ENCODE measurements at regions not wholly inside any gene's neighbourhood (a gene's known extent, or its start where the extent isn't known, plus 50 kb on each side); places are given as distances from the start of the nearest gene placed in this dataset.
A peak's percentile ranks its signal among the peaks of the same experiment; 100 is the strongest.

DNA sequence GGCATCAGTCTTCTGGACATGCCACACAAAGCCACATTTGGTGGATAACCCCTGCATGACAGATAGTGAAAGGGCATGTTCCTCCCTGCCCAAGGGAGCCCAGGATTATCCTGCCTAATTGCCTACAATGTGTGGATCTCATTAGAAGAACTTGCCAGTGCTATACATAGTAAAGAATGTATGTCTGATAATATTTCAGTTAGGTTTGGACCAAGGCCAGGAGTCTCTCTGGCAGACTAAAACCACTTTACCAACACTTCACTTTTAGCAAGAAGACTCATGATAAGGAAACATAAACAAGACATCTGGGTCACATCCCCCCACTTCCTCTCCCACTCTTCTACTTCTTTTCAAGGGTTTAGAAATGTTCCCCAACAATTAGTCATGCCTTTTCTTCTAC is 196.7 kb downstream of the MTERF1 start (continued):
- no peak for TF ChIP-seq KDM4B (IDR thresholded peaks at IDR 0.05; ENCODE audit: borderline replicate concordance in 2 of 2, low read depth in 1 of 2)
- no peak for TF ChIP-seq POU5F1 (IDR thresholded peaks at IDR 0.05; ENCODE audit: borderline replicate concordance, low read depth, low read length, partially characterized antibody)
- no peak for TF ChIP-seq EHMT2 (IDR thresholded peaks at IDR 0.05)
- no peak for TF ChIP-seq JUND (IDR thresholded peaks at IDR 0.05; ENCODE audit: borderline replicate concordance, low read depth, low read length)
- TF ChIP-seq JUND (tag; IDR thresholded peaks at IDR 0.05; ENCODE audit: borderline replicate concordance, low read depth, low read length) = no peak
- no peak for TF ChIP-seq BCLAF1 (IDR thresholded peaks at IDR 0.05; ENCODE audit: borderline replicate concordance in 1 of 2, control insufficient read depth in 1 of 2, low read depth in 2 of 2, low read length in 1 of 2)
- TF ChIP-seq CREBBP (IDR thresholded peaks at IDR 0.05; ENCODE audit: low read depth, low read length) = no peak
- no peak for TF ChIP-seq YBX1 (IDR thresholded peaks at IDR 0.05)
- no peak for TF ChIP-seq SRSF9 (IDR thresholded peaks at IDR 0.05; ENCODE audit: borderline replicate concordance, low read depth, low read length)
- no peak for TF ChIP-seq FIP1L1 (IDR thresholded peaks at IDR 0.05; ENCODE audit: low read depth, low read length, poor library complexity, severe bottlenecking)
- TF ChIP-seq, protein P1, sequence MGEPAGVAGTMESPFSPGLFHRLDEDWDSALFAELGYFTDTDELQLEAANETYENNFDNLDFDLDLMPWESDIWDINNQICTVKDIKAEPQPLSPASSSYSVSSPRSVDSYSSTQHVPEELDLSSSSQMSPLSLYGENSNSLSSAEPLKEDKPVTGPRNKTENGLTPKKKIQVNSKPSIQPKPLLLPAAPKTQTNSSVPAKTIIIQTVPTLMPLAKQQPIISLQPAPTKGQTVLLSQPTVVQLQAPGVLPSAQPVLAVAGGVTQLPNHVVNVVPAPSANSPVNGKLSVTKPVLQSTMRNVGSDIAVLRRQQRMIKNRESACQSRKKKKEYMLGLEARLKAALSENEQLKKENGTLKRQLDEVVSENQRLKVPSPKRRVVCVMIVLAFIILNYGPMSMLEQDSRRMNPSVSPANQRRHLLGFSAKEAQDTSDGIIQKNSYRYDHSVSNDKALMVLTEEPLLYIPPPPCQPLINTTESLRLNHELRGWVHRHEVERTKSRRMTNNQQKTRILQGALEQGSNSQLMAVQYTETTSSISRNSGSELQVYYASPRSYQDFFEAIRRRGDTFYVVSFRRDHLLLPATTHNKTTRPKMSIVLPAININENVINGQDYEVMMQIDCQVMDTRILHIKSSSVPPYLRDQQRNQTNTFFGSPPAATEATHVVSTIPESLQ (CRISPR knock-in tag; IDR thresholded peaks at IDR 0.05) = no peak
- TF ChIP-seq TAF1 (IDR thresholded peaks at IDR 0.05; ENCODE audit: control insufficient read depth, extremely low read depth, insufficient read depth, low read length, severe bottlenecking) = no peak
- no peak for TF ChIP-seq TRIM25 (IDR thresholded peaks at IDR 0.05; ENCODE audit: borderline replicate concordance)
- TF ChIP-seq HNRNPK (IDR thresholded peaks at IDR 0.05; ENCODE audit: low read depth, low read length, poor library complexity, severe bottlenecking) = no peak
- TF ChIP-seq TRIM24 (IDR thresholded peaks at IDR 0.05) = peak in 1 of 2 experiments; percentile 20; a peak in 1 of 4 replicates
- TF ChIP-seq ETV1 (tag; conservative IDR thresholded peaks at IDR 0.05; ENCODE audit: low read depth) = no peak
- TF ChIP-seq SUPT5H (IDR thresholded peaks at IDR 0.05) = no peak
- TF ChIP-seq SRSF7 (optimal IDR thresholded peaks at IDR 0.05; ENCODE audit: low read depth, low read length) = no peak
- TF ChIP-seq SMARCE1 (IDR thresholded peaks at IDR 0.05) = peak; percentile 71; the same call in 1 of the 2 replicates
- no peak for TF ChIP-seq PHF21A (IDR thresholded peaks at IDR 0.05; ENCODE audit: borderline replicate concordance, low read depth)
- TF ChIP-seq HDGF (IDR thresholded peaks at IDR 0.05) = no peak
- TF ChIP-seq HOMEZ (CRISPR knock-in tag; IDR thresholded peaks at IDR 0.05) = no peak
